H1 (cell line): ENCODE measurements at regions not wholly inside any gene's neighbourhood (a gene's known extent, or its start where the extent isn't known, plus 50 kb on each side); places are given as distances from the start of the nearest gene placed in this dataset.

ENCODE experiments used
- CTCF ChIA-PET: fragments of 300-600 bp; sonication (Branson Sonifier 250); formaldehyde crosslinking; loops from one replicate; lab custom pipeline; 2021; ENCODE audit not compliant: partially characterized antibody; lab: Charles Lee
- POLR2A ChIA-PET: fragments of 300-600 bp; sonication (Branson Sonifier 250); formaldehyde crosslinking; loops from one replicate; lab custom pipeline; 2021; ENCODE audit warnings: inconsistent platforms; ENCODE audit not compliant: partially characterized antibody; lab: Charles Lee
- DNase-seq, 2 experiments: peaks; one replicate each; pipeline versions ENCODE4 v3.0.0 to v3.0.0-alpha.2; 2010 to 2022; ENCODE audit warnings: low spot score in 2 of 2, low read depth in 1 of 2, mixed read lengths in 1 of 2
- FAIRE-seq: peaks from 2 replicates; lab custom pipeline; 2011; peaks lifted over from hg19 to GRCh38; lab: Jason Lieb, UNC
- H2AFZ ChIP-seq: 2 replicates; pipeline ENCODE4 v1.8.1; 2012; ENCODE audit warnings: low read length, inconsistent platforms
- H2AK5ac ChIP-seq: 2 replicates; pipeline ENCODE4 v1.6.1; 2013; ENCODE audit warnings: low read depth, low read length
- H2BK120ac ChIP-seq: replicated peaks from 2 replicates; pipeline ENCODE3; 2013; ENCODE audit warnings: low read depth, low read length, inconsistent platforms
- H2BK12ac ChIP-seq: 2 replicates; pipeline ENCODE4 v1.6.1; 2013; ENCODE audit warnings: low read depth, low read length
- H2BK15ac ChIP-seq: 2 replicates; pipeline ENCODE4 v1.6.1; 2013; ENCODE audit warnings: low read length
- H2BK20ac ChIP-seq: 2 replicates; pipeline ENCODE4 v1.6.1; 2013; ENCODE audit warnings: low read length
- H2BK5ac ChIP-seq: 2 replicates; pipeline ENCODE4 v1.6.1; 2013; ENCODE audit warnings: low read depth, low read length
- H3K14ac ChIP-seq: 2 replicates; pipeline ENCODE4 v1.6.1; 2013; ENCODE audit warnings: inconsistent platforms; ENCODE audit not compliant: insufficient read length
- H3K18ac ChIP-seq: 2 replicates; pipeline ENCODE4 v1.6.1; 2013; ENCODE audit warnings: low read length; ENCODE audit errors: extremely low read depth
- H3K23ac ChIP-seq: 2 replicates; pipeline ENCODE4 v1.6.1; 2013; ENCODE audit warnings: inconsistent platforms; ENCODE audit not compliant: insufficient read length
- H3K23me2 ChIP-seq: 2 replicates; pipeline ENCODE4 v1.6.1; 2013; ENCODE audit warnings: low read depth, low read length
- H3K27ac ChIP-seq: 2 replicates; pipeline ENCODE4 v1.6.1; 2011; ENCODE audit warnings: low read depth, low read length, inconsistent platforms
- H3K27me3 ChIP-seq, 4 experiments: replicated peaks in 1 of 4; 1 replicate in 1 of 4; 2 replicates in 3 of 4; pipeline versions ENCODE4 v1.6.1 to v1.8.1; 2011 to 2013; ENCODE audit warnings: low read length in 3 of 4, mild to moderate bottlenecking in 3 of 4, inconsistent platforms in 2 of 4, mixed read lengths in 2 of 4, moderate library complexity in 1 of 4; ENCODE audit not compliant: control insufficient read depth in 3 of 4, insufficient read depth in 3 of 4; ENCODE audit errors: extremely low read depth in 1 of 4
- H3K36me3 ChIP-seq, 4 experiments: 2 replicates each; pipeline versions ENCODE4 v1.6.1 to v1.8.1; 2011 to 2013; ENCODE audit warnings: mild to moderate bottlenecking in 4 of 4, low read length in 3 of 4, moderate library complexity in 2 of 4, control low read depth in 1 of 4, inconsistent platforms in 1 of 4; ENCODE audit not compliant: insufficient read depth in 4 of 4, control insufficient read depth in 2 of 4
- H3K4ac ChIP-seq: replicated peaks from 2 replicates; pipeline ENCODE3; 2013; ENCODE audit warnings: low read length, low read depth, mixed read lengths, inconsistent platforms; ENCODE audit not compliant: insufficient read length
- H3K4me1 ChIP-seq, 4 experiments: replicated peaks in 1 of 4; 1 replicate in 1 of 4; 2 replicates in 3 of 4; pipeline versions ENCODE4 v1.6.1 to v1.8.1; 2011 to 2013; ENCODE audit warnings: low read length in 3 of 4, inconsistent platforms in 2 of 4, mixed read lengths in 1 of 4; ENCODE audit not compliant: insufficient read depth in 4 of 4, control insufficient read depth in 3 of 4
- H3K4me2 ChIP-seq, 2 experiments: 2 replicates each; pipeline versions ENCODE4 v1.6.1 to v1.8.1; 2011 to 2013; ENCODE audit warnings: low read depth in 2 of 2, low read length in 2 of 2, control low read depth in 1 of 2, inconsistent platforms in 1 of 2, mild to moderate bottlenecking in 1 of 2; ENCODE audit not compliant: insufficient read depth in 1 of 2
- H3K4me3 ChIP-seq, 4 experiments: fragments of 200-600, 300-600 bp in 1 of 4; sonication (generic), shearing (Covaris generic), sonication (Bioruptor Twin) in 1 of 4; 2 replicates each; pipeline versions ENCODE4 v1.5.1 to v1.8.1; 2011 to 2016; ENCODE audit warnings: low read length in 4 of 4, low read depth in 3 of 4, control low read depth in 2 of 4, inconsistent platforms in 2 of 4, mild to moderate bottlenecking in 2 of 4, mixed read lengths in 1 of 4, moderate library complexity in 1 of 4; ENCODE audit not compliant: insufficient read depth in 2 of 4; ENCODE audit errors: extremely low read depth in 1 of 4
- H3K56ac ChIP-seq: replicated peaks from 2 replicates; pipeline ENCODE3; 2013; ENCODE audit warnings: low read depth, mild to moderate bottlenecking, mixed read lengths, low read length, inconsistent platforms; ENCODE audit not compliant: insufficient read length
- H3K79me1 ChIP-seq: 2 replicates; pipeline ENCODE4 v1.6.1; 2013; ENCODE audit warnings: low read depth, low read length, control low read depth
- H3K79me2 ChIP-seq, 2 experiments: 2 replicates each; pipeline versions ENCODE4 v1.6.1 to v1.8.1; 2012 to 2013; ENCODE audit warnings: low read length in 2 of 2, mild to moderate bottlenecking in 2 of 2, inconsistent platforms in 1 of 2; ENCODE audit not compliant: insufficient read depth in 2 of 2, control insufficient read depth in 1 of 2
- H3K9ac ChIP-seq, 4 experiments: replicated peaks in 1 of 4; 1 replicate in 1 of 4; 2 replicates in 3 of 4; pipeline versions ENCODE4 v1.6.1 to v1.8.1; 2011 to 2013; ENCODE audit warnings: low read depth in 3 of 4, low read length in 3 of 4, control low read depth in 2 of 4, mild to moderate bottlenecking in 2 of 4, moderate library complexity in 2 of 4, inconsistent platforms in 1 of 4; ENCODE audit errors: extremely low read depth in 1 of 4
- H3K9me3 ChIP-seq, 2 experiments: 2 replicates each; pipeline versions ENCODE4 v1.6.1 to v1.8.1; 2012 to 2013; ENCODE audit warnings: mild to moderate bottlenecking in 2 of 2, moderate library complexity in 2 of 2, control low read depth in 1 of 2, inconsistent platforms in 1 of 2, low read depth in 1 of 2, low read length in 1 of 2, mixed read lengths in 1 of 2; ENCODE audit not compliant: insufficient read depth in 2 of 2
- H4K20me1 ChIP-seq, 2 experiments: replicated peaks in 1 of 2; 2 replicates each; pipeline versions ENCODE3 to v1.8.1; 2011 to 2013; ENCODE audit warnings: inconsistent platforms in 2 of 2, low read length in 2 of 2, mild to moderate bottlenecking in 1 of 2; ENCODE audit not compliant: insufficient read depth in 2 of 2, control insufficient read depth in 1 of 2
- H4K5ac ChIP-seq: 2 replicates; pipeline ENCODE4 v1.6.1; 2013; ENCODE audit warnings: low read length, low read depth, mixed read lengths, inconsistent platforms; ENCODE audit not compliant: insufficient read length
- H4K8ac ChIP-seq: 2 replicates; pipeline ENCODE4 v1.8.0; 2013; ENCODE audit warnings: mild to moderate bottlenecking, moderate library complexity, low read length, inconsistent platforms; ENCODE audit not compliant: insufficient read depth; ENCODE audit errors: extremely low read depth
- H4K91ac ChIP-seq: replicated peaks from 2 replicates; pipeline ENCODE3; 2013; ENCODE audit warnings: low read length, mixed read lengths, inconsistent platforms; ENCODE audit not compliant: insufficient read length
- CREB1 ChIP-seq: IDR thresholded peaks from 2 replicates; pipeline ENCODE4 v1.6.1; 2012; ENCODE audit warnings: inconsistent platforms
- CTCF ChIP-seq, 3 experiments: IDR thresholded peaks; 1 replicate in 2 of 3; 2 replicates in 1 of 3; pipeline versions ENCODE4 v1.5.1 to v1.6.1; 2011; ENCODE audit warnings: low read length in 3 of 3, mild to moderate bottlenecking in 3 of 3, inconsistent platforms in 2 of 3, low read depth in 1 of 3, moderate library complexity in 1 of 3; ENCODE audit not compliant: insufficient read depth in 1 of 3; ENCODE audit errors: control extremely low read depth in 1 of 3
- RFX5 ChIP-seq: IDR thresholded peaks from 2 replicates; pipeline ENCODE4 v1.6.1; 2011; ENCODE audit warnings: low read depth, low read length, improper control_type of control experiment, borderline replicate concordance
- RNF2 ChIP-seq: fragments of 200-900, 300-1000 bp; sonication (generic); IDR thresholded peaks from 2 replicates; pipeline ENCODE4 v1.7.1; 2016; ENCODE audit warnings: borderline replicate concordance, low read depth, mild to moderate bottlenecking, antibody characterized with exemption, low read length; ENCODE audit not compliant: poor library complexity, severe bottlenecking; ENCODE audit errors: missing control alignments
- SP2 ChIP-seq: IDR thresholded peaks from 2 replicates; pipeline ENCODE4 v1.6.1; 2012; ENCODE audit warnings: mild to moderate bottlenecking, low read length, inconsistent platforms
- TEAD4 ChIP-seq: IDR thresholded peaks from 2 replicates; pipeline ENCODE4 v1.6.1; 2012; ENCODE audit warnings: low read depth, low read length, inconsistent platforms, mixed read lengths
- USF2 ChIP-seq: IDR thresholded peaks from 2 replicates; pipeline ENCODE4 v1.6.1; 2011; ENCODE audit warnings: low read length, improper control_type of control experiment
- YY1 ChIP-seq: IDR thresholded peaks from 2 replicates; pipeline ENCODE4 v1.6.1; 2011; ENCODE audit warnings: low read depth, mild to moderate bottlenecking, low read length
- WGBS, 2 experiments: shearing (Covaris generic) in 1 of 2; methylation state at CpG; one replicate each; pipeline versions ENCODE4 v1.1.6 to v1.1.7; 2013 to 2015; ENCODE audit warnings: low lambda C conversion rate in 2 of 2, mixed read lengths in 2 of 2, inconsistent platforms in 1 of 2, low coverage in 1 of 2, missing lambda C conversion rate in 1 of 2; ENCODE audit not compliant: insufficient replicate concordance in 2 of 2, insufficient coverage in 1 of 2, insufficient read length in 1 of 2; ENCODE audit errors: extremely low coverage in 1 of 2, missing lambda C conversion rate in 1 of 2; 5-methylcytosine and 5-hydroxymethylcytosine counted together

DNA sequence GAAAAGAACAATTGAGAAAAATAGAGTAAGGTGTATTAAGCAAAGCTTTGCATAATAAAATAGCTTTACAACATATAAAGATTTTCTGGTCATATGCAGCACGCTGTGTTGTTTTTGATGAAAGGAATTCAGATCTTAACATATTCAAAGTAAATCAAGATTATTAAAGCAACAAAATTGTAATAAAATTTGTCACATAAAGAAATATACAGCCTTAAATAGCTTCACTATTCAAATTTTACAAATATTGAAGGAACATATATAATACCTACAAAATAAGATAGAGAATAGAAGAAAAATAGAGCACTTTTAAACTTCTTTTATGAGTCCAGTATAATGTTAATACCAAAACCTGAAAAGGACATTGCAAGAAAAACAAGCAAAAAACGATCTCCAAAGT, 749.1 kb upstream of the POT1 start:
- Histone ChIP-seq H3K14ac (no peak overlapping the region), H3K36me3 (no peaks in the 10 kb centered on the region), H3K9me3 (no peaks in the 10 kb centered on the region), H4K20me1 (no peaks in the 10 kb centered on the region), H3K4ac (no peak overlapping the region), H4K8ac (no peak overlapping the region), H2BK12ac (no peak overlapping the region), H3K79me2 (no peaks in the 10 kb centered on the region), H2BK15ac (no peak overlapping the region), H3K4me3 (no peak overlapping the region), H3K9ac (no peak overlapping the region), H3K79me1 (no peaks in the 10 kb centered on the region), H3K4me1 (no peaks in the 10 kb centered on the region), H3K56ac (no peak overlapping the region), H2AK5ac (no peak overlapping the region), H2BK120ac (no peak overlapping the region), H4K91ac (no peak overlapping the region), H3K4me2 (no peak overlapping the region), H2AFZ (no peak overlapping the region), H3K27me3 (no peaks in the 10 kb centered on the region), H2BK20ac (no peak overlapping the region), H3K27ac (no peak overlapping the region), H2BK5ac (no peak overlapping the region), H3K18ac (no peak overlapping the region), H3K23me2 (no peaks in the 10 kb centered on the region), H4K5ac (no peak overlapping the region), H3K23ac (no peak overlapping the region)
- 85% methylated on average over 2 of the region's 2 CpGs; no CpG with 5 or more reads in 1 of the 2 experiments for WGBS, 2 experiments
- POLR2A ChIA-PET, result no interaction called here
- DNase-seq, result no peak
- no peak for FAIRE-seq
- CTCF ChIA-PET, result no interaction called here
- TF ChIP-seq RNF2 (no peak), TEAD4 (no peak), SP2 (no peak), YY1 (no peak), RFX5 (no peak), CTCF (IDR thresholded peaks at IDR 0.05; ENCODE audit: control extremely low read depth in 1 of 3, insufficient read depth in 1 of 3, low read depth in 1 of 3, low read length in 3 of 3) (no peak), USF2 (no peak), CREB1 (no peak)
